ENCODE measurements at regions not wholly inside any gene's neighbourhood (a gene's known extent, or its start where the extent isn't known, plus 50 kb on each side); places are given as distances from the start of the nearest gene placed in this dataset.

- Histone ChIP-seq H3K4me1 (peaks cover 0 to 6% of the 10 kb centered on the region in 2 donors), H3K27me3 (no peaks in the 10 kb centered on the region), H3K27ac (no peak overlapping the region), H3K4me3 (no peak overlapping the region), H3K36me3 (no peaks in the 10 kb centered on the region), H3K9me3 (no peaks in the 10 kb centered on the region)
- no peak for DNase-seq (ENCODE audit: low spot score)
- TF ChIP-seq CTCF (IDR thresholded peaks at IDR 0.05), result no peak
Observed at GRCh38 chr13:22062478-22063205, 391.8 kb downstream of the FGF9 start.

DNA sequence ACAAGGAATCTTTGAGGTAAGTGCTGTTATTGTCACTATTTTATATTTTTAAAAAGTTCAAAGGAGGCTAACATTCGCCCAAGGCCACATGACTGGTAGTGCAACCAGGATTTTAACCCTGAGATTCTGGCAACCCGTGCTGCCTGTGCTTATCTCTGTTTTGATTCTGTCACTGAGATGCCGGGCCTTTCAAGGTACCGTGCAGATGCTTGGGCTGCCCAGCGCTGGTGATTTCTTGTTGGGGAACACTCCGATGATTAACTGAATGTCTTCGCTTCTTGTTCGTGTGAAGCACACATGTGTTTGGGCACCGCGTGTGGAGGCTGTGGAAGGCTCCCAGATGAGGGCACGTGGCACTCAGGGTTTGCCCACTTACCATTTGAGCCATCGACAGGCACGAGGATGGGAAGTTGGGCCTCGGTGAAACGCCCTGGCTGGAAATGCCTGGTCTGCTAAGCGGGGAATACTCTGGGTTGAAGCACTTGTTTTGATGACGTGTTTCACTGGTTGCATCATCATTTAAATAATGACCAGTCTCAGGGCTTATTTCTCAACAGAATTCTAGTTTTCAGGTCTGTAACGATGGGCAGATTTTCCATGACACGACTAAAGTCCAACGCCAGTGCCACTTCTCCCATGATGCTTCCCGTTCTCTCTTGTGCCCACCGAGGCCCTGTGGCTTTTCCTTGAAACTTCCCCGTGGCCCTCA is 392.7 kb downstream of the FGF9 start:
- no peak for TF ChIP-seq CTCF (IDR thresholded peaks at IDR 0.05)
- Histone ChIP-seq H3K27ac (no peak overlapping the region), H3K9me3 (no peaks in the 10 kb centered on the region), H3K27me3 (no peaks in the 10 kb centered on the region), H3K4me3 (no peak overlapping the region), H3K36me3 (no peaks in the 10 kb centered on the region), H3K4me1 (peaks cover 0 to 6% of the 10 kb centered on the region in 2 donors)
- no peak for DNase-seq (ENCODE audit: low spot score)

- no peak overlapping the region for H3K27ac ChIP-seq
- DNase-seq (ENCODE audit: low spot score), result no peak
- H3K4me1 ChIP-seq, result peaks cover 0 to 6% of the 10 kb centered on the region in 2 donors
- H3K4me3 ChIP-seq, result no peak overlapping the region
- no peaks in the 10 kb centered on the region for H3K9me3 ChIP-seq
- no peak for TF ChIP-seq CTCF (IDR thresholded peaks at IDR 0.05)
- H3K36me3 ChIP-seq, result no peaks in the 10 kb centered on the region
- no peaks in the 10 kb centered on the region for H3K27me3 ChIP-seq
Observed at GRCh38 chr13:22064854-22065620, 394.2 kb downstream of the FGF9 start.

- Histone ChIP-seq H3K4me3 (no peak overlapping the region), H3K9me3 (no peaks in the 10 kb centered on the region), H3K27ac (no peak overlapping the region), H3K36me3 (no peaks in the 10 kb centered on the region), H3K27me3 (no peaks in the 10 kb centered on the region), H3K4me1 (no peaks in the 10 kb centered on the region)
- TF ChIP-seq CTCF (IDR thresholded peaks at IDR 0.05), result no peak
- no peak for DNase-seq (ENCODE audit: low spot score)
Observed at GRCh38 chr13:22073718-22074117, 402.8 kb downstream of the FGF9 start.

- H3K27ac ChIP-seq, result no peak overlapping the region
- no peak overlapping the region for H3K4me3 ChIP-seq
- no peaks in the 10 kb centered on the region for H3K27me3 ChIP-seq
Observed at GRCh38 chr13:22074403-22074802, 403.5 kb downstream of the FGF9 start.

More at GRCh38 chr13:22074403-22074802, 403.5 kb downstream of the FGF9 start:
- no peaks in the 10 kb centered on the region for H3K36me3 ChIP-seq
- no peak for TF ChIP-seq CTCF (IDR thresholded peaks at IDR 0.05)
- H3K4me1 ChIP-seq, result no peaks in the 10 kb centered on the region
- no peak for DNase-seq (ENCODE audit: low spot score)
- no peaks in the 10 kb centered on the region for H3K9me3 ChIP-seq

All from right atrium auricular region (tissue), 2 donors.